ENCODE measurements at regions not wholly inside any gene's neighbourhood (a gene's known extent, or its start where the extent isn't known, plus 50 kb on each side); places are given as distances from the start of the nearest gene placed in this dataset.

- DNase-seq (ENCODE audit: low read depth), result no peak
Measured at GRCh38 chr4:11268149-11268548, 160.5 kb downstream of the HS3ST1 start.

GRCh38 chr4:11264841-11265240, 163.9 kb downstream of the HS3ST1 start:
- no peak for DNase-seq (ENCODE audit: low read depth)

- DNase-seq (ENCODE audit: low read depth), result no peak
Measured at GRCh38 chr4:11264346-11264745, 164.3 kb downstream of the HS3ST1 start.

GRCh38 chr4:11263208-11263607, 165.5 kb downstream of the HS3ST1 start:
- no peak for DNase-seq (ENCODE audit: low read depth)

DNA sequence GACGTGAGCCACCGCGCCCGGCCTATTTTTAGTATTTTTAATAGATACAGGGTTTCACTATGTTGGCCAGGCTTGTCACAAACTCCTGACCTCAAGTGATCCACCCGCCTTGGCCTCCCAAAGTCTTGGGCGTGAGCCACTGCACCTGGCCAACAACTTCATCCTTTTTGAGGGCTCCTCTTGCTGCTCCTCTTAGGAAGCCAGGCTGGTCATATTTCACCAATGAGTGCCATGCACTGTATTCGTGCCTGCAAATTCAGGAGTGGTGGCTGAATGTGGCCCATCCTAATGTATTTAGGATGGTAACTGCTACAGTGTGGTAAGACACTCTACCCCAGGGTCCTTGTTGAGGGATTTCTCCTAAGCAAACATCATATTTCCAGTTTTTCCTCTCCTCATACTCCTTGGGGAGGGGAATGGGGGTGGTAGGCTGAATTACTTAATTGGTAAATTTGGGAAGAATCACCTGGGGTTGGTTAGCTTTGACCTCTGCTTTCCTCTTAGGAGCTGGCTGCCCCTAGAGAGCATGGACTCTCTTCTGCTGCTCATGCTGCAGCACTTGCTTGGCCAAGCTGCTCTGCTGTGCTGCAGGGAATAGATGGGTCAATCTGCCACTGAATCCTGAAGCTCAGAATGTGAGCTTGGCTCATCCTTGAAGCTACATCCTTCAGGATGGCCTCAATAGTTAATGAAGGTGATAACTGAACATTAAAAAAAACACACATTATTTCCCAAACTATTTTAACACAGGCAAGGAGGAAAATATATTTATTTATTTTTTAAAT, 167.4 kb downstream of the HS3ST1 start:
- no peak for DNase-seq (ENCODE audit: low read depth)

DNA sequence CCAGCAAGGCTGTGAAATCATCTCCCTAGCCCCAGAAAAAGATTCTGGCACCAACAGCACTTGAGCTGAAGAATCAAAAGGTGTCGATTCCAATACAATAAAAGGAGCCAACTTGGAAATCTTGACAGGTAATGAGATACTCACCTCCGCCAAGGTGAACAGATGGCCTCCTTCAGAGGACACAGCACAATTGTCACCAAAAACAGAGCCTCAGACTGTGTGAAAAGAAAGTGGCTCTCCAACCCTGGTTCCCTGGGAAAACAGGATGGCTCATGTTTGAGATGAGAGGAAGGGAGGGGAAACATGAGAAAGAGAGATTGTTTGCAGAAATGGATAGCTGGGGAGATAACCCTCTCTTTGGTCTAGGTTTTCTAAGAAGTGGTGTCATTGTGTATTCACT, 168.9 kb downstream of the HS3ST1 start:
- no peak for DNase-seq (ENCODE audit: low read depth)

DNA sequence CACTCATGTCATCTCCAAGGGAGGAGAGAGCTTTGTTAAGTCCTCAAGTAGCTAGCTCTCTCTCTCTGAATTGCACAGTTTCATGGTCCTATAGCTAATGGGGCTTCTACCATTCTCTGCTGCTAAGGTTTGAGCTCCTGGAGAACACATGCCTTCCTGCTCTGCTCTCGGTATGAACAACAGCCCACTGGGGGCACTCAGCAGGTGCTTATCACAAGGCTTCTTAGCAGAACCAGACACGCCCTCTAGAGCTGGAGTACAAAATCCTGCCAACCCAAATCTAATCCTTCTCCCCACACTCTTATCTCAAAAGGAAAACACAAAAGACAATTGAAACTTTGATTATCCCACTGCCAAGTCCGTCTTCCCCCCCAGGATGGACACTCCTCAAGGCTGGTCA, 176.5 kb downstream of the HS3ST1 start:
- no peak for DNase-seq (ENCODE audit: low read depth)

- DNase-seq (ENCODE audit: low read depth), result no peak
Measured at GRCh38 chr4:11250510-11250909, 178.2 kb downstream of the HS3ST1 start.

- DNase-seq (ENCODE audit: low read depth), result no peak
Measured at GRCh38 chr4:11232015-11232414, 196.7 kb downstream of the HS3ST1 start.

GRCh38 chr4:11230866-11231265, 197.8 kb downstream of the HS3ST1 start:
- DNase-seq (ENCODE audit: low read depth), result no peak

DNA sequence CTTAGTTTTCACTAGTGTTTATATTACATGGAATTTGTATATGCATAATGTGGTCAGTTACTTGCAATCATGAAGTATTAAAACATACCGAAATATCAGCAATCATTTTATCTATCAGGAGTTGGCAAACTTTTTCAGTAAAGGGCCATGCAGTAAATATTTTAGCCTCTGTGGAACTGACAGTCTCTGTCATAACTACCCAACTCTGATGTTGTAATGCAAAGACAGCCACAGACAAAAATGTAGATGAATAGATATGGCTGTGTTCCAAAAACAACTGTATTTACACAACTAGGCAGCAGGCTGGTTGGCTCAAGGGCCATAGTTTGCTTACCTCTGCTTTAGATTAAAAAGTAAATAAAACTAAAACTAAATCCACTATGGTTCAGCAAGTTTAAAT, 200.2 kb downstream of the HS3ST1 start:
- no peak for DNase-seq (ENCODE audit: low read depth)

- no peak for DNase-seq (ENCODE audit: low read depth)
Measured at GRCh38 chr4:11223311-11223710, 205.4 kb downstream of the HS3ST1 start.

- no peak for DNase-seq (ENCODE audit: low read depth)
Measured at GRCh38 chr4:11218692-11219091, 210.0 kb downstream of the HS3ST1 start.

DNA sequence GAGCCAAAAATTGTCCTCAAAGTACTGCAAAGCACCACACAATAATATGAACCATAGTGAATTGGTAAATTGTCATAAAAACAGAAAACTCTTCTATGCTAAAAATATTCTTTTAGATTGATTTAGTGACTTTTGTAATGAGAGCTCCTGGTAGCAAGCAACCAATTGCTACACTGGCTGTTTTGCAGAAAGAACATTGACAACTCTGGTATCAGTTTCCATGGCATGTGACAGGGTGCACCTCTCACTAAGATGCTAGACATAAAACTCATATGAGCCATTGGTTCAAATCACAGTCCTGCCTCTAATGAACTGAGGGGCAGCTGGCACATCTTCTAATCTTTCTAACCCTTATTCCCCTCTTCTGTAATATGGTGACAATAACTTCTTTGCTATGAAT, 212.2 kb downstream of the HS3ST1 start:
- DNase-seq (ENCODE audit: low read depth), result no peak

GRCh38 chr4:11214281-11214680, 214.4 kb downstream of the HS3ST1 start:
- DNase-seq (ENCODE audit: low read depth), result no peak

- no peak for DNase-seq (ENCODE audit: low read depth)
Measured at GRCh38 chr4:11209826-11210225, 218.9 kb downstream of the HS3ST1 start.

- DNase-seq (ENCODE audit: low read depth), result no peak
Measured at GRCh38 chr4:11201256-11201655, 227.4 kb downstream of the HS3ST1 start.

GRCh38 chr4:11198516-11199305, 230.0 kb downstream of the HS3ST1 start:
- DNase-seq (ENCODE audit: low read depth), result no peak

GRCh38 chr4:11197631-11198341, 230.9 kb downstream of the HS3ST1 start:
- DNase-seq (ENCODE audit: low read depth), result no peak

GRCh38 chr4:11196927-11197522, 231.7 kb downstream of the HS3ST1 start:
- no peak for DNase-seq (ENCODE audit: low read depth)

GRCh38 chr4:11194431-11194830, 234.3 kb downstream of the HS3ST1 start:
- DNase-seq (ENCODE audit: low read depth), result no peak

DNA sequence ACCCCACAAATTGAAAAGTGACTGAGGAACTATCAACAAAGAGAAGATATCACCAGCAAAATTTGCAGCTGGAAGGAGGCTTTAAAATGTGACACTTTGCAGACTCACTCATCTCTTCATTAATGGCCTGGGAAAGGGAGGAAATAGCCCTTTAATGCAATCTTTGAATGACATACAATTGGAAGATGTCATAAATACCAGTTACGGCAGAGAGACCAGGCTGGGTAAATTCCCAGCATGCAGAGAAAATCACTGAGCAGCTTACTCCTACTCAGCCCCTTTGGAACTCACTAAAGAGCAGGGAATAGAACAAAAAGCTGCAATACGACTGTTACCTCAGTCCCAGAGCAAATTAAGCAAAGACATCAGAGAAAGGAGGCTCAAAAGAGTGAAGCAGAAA, 238.9 kb downstream of the HS3ST1 start:
- DNase-seq (ENCODE audit: low read depth), result no peak
